ENCODE measurements at regions not wholly inside any gene's neighbourhood (a gene's known extent, or its start where the extent isn't known, plus 50 kb on each side); places are given as distances from the start of the nearest gene placed in this dataset.

DNA sequence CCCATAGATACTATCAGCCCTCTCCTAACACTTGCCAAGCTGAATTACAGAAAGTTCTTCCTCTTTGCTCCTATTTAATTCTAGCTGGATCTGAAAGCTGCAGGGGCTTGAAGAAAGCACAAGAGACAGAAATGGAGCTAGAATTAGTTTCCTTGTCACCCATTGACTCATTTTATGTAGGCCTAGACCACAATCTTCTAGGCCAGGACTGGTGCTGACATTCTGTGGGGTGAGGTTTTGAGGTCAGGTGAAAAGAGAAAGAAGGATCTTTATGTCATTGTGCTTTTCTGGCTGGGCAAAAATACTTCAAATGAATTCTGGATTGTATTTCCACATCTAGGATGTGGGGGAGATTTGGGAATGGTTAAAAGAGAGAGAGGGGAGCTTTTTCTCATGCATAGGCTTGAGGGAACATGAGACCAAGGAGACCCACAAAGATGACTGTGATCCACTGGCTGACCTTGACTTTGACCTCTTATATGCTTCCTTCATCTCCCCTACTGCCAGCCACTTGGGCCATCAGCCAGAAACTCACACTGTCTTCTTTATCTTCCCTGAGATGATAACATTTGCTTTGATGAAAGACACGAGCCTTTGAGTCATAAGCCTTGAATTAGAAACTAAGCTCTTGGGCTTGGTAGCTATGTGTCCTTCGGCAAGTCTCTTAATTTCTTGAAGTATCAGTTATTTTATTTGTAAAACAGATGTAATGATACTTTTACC, 274.9 kb upstream of the CADM1 start:
- no peak for DNase-seq

DNA sequence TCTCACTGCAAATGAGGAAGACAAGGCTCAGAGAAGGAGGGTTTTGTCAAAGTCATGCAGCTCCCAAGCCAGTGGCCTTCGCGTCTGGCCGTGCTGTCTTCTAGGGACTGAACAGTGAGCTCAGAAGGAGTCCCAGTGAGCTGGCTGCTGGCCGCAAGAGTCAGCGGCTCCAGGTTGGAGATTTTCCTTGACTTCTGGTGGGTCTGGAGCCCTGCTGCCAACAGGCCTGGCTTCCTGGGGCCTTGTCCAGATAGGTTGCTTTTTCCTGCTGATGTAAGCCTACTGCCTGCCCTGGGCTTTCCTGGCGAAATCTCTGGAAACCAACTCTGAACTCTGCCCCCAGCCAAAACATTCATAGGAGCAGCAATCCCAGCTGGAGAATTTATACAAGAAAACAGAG, 272.7 kb upstream of the CADM1 start:
- no peak for DNase-seq

DNA sequence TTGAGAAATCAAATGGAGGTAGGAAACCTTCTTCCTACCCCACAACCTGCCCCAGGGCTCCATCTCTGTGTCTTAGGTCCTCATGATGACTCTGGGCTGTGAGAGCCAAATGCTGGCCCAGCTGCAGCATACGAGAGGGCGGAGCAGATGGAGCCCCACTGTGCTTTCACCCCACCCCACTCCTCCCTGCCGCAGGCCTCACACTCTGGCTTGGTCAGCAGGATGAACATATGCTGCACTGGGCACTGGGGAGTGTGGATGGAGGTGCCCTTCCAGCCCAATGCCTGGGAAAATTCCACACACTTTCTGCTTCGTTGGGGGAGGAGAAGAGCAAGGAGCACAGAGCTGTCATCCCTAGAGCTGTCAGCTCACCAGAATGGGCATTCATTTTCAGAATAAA, 271.6 kb upstream of the CADM1 start:
- no peak for DNase-seq

DNA sequence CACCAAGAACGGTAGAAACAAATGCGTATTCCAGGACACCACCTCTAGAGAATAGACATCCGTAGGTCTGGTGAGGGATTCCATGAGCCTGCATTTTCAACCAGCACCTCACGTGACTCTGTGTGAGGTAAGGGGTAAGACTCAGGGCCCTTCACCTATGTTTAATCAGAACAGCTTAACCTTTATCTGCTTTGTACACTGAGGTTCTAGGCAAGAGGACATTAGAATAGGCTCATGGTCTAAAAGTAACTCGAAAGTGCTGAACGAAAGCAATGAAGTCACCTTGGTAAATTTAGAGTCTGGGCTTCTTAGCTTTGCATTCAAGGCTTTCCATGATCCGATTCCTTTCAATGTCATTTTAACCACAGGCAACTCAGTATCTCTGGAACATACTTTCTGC, 270.5 kb upstream of the CADM1 start:
- no peak for DNase-seq

DNA sequence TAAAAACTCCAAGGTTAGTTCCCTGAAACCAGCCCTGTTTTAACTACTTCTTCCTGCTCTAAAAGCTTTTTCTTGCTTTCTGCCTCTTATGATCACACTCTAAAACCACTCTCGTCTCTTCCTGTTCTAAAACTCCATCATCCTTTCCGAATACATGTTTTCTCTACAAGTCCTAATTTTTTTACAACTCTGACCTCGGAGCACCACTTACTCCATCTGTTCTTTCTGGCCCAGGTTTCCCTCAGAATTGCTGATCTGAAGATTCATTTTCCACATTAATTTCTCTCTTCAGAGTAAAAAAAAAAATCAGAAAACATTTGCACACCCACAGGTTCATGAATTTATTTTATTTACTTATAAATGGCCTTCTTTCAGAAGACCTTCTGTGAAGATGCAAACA, 265.7 kb upstream of the CADM1 start:
- DNase-seq, result no peak

DNA sequence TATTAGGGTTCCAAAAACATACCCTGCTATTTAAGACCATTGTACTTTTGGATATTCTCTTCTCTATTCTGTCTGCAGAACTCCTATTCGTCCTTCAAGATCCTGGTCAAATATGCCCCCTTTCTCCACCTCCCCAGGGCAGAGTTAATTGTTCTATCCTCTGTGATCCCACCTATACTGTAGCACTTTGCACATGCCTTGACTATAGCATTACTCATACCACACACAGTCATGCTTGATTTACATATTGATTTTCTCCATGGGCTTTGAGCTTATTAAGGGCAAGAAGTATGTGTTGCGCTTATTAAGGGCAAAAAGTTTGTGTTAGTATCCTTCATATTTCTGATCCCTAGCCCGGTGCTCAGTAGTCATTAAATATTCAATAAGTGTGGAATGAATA, 263.7 kb upstream of the CADM1 start:
- no peak for DNase-seq

DNA sequence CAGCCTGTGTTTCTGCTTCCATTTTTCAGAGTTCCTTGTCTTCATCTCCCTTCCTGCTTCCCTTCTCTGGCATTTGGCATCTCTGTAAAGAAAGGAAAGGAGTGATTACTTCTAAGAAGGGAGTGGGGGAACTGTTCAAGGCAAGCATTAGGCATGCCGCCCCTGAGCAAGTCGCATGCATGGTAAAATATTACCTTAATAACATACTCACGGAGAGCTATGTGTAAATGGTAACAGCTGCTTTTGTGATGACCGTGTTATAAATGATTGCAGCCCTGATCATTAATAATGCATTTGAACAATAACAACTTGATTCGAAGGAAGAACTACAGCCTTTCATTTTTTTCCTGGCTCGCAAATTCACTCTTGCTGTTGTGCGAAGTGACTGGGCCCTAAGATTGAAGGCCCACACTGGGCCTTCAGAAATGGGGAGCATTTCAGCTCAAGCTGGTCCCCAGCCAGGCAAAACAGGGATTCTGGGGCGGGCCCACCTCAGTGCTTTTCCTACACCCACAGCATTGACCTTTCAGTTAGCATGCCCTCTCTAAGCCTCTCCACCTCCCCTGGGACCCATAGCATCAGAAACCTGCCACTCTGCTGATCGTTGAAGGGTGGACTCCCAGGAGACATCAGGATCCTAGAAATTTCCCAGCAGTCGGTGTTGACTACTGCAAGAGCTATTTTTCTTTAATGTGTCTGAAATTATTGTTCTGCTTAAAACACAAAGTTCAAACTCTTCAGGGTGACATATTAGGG, 263.0 kb upstream of the CADM1 start:
- DNase-seq, result no peak

DNA sequence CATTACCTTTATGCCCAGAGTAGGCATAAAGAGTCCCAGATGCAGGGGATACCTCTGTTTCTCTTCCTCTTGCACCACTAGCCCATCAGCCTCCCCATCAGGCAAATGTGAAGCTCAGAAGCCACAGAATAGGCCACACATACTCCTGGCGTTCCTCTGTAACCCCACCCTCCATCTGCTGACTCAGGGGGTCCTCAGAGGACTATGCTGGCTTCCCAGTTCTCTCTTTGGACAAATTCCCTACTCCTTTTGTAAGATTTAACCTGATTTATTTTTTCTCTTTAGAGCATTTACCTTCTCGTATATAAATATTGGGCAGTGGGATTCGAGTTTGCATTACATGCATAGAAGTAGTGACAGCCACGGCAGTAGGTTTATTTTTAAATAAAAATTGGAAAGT, 262.3 kb upstream of the CADM1 start:
- DNase-seq, result no peak

DNA sequence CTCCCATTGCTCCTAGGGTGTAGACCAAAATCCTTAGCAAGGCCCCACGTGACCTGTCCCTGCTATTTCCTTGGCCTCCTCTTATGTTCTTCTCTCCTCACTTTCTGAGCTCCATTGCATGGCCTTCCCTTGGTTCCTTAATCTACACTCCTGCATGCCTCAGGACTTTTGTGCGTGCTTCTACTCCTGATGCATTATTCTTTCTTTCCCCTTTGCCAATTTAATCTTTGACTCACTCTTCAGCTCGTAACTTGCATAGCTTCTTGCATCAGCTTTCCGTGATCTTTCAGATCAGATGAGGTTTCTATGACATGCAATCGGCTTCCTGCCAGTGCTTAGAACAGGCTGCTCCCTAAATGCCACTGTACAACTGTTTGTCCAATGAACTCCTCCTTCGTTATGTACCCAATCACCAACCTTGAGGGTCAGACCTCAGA, 261.6 kb upstream of the CADM1 start:
- no peak for DNase-seq

DNA sequence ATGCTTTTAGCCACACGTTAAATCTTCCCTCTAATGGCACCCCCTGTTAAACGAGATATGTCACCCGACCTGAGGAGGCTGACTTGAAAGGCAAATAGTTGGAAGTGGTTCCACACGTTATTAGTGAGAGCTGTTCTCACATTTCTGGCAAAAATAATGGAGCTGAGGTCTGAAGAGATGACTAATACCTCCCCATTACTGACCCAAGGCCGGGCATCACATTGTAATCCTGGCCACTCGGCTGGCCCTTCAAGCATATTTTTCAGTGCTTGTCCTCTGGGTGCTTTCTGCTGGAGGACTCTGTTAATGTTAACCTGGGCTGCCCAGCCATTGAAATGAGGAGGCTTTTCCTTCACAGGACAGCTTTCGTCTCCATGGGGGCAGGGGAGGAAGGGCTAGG, 260.0 kb upstream of the CADM1 start:
- DNase-seq, result no peak

DNA sequence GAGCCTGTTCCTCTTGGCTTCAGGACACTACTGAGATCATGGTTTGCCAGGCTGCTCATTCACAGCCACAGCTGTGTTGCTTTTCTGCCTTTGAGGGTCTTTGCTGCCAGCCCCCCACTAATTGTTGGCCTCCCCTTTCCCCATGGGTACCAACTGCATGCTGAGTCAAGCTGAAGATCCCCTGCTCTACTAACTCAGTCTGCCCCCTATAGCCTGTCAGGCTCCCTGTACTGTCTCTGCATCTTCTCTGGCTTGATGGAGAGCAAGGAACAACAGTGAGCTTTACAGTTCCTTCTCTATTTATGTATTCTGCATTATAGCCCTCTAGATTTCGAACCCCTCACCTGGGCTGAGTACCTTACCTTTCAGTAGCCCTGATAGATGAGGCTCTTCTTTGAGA, 257.6 kb upstream of the CADM1 start:
- DNase-seq, result no peak

DNA sequence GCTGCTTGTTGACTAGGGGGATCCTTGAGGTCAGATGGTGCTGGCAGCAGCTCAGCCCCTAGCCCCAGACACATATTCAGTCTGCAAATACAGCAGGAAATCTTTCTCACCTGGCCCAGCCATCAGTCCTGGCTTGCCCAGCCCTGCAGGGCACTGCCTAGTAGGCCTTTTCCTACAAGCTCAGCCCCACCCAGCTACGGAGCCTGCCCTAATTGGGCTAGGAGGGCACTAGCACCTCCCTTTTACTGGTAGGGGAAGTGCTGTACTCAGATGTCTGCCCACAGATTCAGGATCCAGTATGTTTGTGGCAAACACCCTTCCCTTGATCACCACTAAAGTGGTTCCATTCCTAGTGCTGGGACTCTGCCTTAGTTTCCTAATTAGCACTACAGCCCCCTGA, 257.1 kb upstream of the CADM1 start:
- DNase-seq, result no peak

DNA sequence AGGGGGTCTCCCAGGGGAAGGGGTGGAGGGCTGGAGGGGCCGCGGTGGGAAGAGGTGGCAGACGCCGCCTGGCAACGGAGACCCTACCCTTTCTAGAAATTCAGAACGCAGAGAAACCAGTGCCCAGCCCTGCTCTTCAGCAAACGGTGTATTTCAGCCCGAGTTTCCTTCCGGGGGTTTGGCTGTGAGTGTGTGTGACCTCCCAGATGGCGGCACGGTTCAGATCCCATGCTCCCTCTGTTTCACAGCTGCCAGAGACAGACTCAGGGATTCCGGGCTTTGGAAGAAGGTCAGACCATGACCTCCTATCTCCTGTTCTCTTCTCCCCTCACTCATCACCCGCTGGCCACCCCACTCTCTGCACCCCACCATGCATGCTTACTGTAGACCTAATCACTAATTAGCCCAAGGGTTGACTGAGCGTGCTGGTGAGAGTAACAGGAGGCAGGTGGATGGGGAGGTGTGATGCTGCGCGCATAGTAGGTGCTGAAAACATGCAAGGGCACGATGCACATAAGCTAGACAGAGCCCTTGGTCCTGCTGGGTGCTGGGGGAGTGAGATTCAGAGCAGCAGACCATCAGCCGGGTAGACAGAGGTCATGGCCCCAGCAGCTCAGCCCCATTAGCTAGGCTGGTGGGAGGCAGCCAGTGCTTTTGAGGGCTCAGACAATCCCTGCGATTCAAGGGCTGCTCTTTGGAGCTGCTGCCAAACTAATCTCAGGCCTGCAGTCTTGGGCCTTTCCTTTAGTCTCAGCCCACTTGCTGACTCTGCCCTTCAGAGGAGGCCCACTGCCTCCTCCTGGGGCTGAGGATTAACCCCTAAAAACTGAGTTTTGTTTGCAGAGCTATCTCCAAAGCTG, 256.5 kb upstream of the CADM1 start:
- DNase-seq, result no peak

DNA sequence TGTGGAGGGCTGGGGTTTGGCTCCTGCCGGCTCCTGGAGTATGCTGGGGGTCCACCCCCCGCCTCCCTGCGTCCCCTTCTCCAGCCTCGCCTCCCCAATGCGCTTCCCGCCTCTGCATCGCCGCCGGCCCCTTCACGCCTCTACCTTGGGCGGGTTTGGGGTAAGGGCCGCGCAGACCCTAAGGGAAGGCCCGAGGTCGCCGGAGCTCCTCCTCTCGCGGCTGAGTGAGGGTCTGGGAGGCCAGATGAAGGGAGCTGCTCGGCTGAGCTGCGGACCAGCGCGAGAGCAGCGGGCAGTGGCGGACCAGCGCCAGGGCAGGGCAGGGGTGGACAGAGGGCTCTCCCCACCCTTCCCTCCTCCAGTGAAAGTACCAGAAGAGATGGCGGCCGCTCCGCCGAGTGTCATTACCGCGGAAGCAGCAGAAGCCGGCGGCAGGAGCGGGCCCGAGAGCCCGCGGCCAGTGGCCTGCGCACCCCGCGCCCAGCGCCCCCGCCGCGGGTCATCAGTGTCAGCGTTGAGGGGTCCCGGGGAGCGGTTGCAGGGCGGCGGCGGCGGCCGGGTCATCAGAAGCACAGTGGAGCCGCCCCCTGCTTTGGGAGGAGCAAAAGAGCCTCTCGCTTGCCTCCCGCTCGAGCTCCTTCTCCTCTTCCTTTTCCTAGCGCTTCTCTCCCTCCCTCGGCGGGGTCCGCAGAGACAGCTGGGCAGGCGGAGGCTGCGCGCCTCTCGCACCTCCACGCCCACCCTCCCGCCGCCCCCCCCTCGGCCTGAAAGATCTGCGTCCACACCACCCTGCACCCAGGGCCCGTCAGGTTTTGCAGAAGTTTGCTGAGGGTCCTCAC, 255.6 kb upstream of the CADM1 start:
- no peak for DNase-seq

DNA sequence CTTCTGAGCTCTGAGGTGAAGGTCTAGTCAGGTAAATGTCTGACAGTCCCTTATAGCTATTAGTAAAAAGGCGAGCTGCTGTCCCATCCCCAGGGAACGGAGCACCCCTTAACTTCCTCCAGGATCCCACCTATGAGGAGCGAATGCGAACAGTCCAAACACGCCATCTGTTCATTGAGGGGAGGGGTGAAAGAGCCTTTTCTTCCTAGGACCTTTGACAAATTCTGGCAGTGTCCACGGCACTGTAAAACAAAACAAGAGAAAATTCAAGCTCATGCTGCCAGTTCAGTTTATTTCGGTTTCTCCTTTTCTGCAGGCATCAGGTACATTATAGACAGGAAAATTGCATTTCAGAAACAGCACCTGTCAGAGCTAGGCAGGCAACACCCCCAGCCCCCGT, 253.8 kb upstream of the CADM1 start:
- DNase-seq, result no peak

DNA sequence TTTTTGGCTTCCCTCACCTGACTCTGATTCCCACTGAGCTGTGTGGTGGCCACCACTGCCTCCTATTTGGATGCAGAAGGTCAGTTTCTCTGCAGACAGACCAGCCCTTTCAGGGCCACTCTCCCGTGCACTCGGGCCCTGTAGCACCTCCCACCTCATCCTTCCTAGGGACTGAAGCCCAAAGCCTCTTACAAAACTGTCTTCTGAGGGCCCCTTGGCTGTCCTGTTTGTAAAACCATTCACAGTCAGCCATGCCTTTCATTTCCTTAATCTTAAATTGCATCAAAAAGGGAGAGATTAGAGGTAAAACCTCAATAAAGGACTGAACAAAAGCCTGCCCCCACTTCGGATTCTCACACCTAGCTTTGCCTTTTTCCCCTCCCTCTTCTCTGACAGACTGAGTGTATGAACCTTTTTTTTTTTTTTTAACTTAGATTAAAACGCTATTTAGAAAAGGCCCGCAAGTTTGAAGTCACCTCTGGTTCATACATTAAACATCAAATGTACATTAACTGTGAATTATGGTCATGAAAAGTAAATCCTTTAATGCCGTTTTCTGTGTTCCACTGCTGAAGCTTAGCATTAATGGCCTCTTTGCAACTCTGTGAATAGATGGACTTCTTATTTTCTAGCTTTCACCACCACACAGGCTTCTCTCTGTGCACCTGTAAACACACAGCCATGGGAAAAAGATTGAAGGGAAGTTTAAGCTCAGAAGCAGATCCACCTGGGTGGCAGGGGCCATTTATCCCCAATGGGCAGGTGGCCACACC, 247.2 kb upstream of the CADM1 start:
- DNase-seq, result no peak

DNA sequence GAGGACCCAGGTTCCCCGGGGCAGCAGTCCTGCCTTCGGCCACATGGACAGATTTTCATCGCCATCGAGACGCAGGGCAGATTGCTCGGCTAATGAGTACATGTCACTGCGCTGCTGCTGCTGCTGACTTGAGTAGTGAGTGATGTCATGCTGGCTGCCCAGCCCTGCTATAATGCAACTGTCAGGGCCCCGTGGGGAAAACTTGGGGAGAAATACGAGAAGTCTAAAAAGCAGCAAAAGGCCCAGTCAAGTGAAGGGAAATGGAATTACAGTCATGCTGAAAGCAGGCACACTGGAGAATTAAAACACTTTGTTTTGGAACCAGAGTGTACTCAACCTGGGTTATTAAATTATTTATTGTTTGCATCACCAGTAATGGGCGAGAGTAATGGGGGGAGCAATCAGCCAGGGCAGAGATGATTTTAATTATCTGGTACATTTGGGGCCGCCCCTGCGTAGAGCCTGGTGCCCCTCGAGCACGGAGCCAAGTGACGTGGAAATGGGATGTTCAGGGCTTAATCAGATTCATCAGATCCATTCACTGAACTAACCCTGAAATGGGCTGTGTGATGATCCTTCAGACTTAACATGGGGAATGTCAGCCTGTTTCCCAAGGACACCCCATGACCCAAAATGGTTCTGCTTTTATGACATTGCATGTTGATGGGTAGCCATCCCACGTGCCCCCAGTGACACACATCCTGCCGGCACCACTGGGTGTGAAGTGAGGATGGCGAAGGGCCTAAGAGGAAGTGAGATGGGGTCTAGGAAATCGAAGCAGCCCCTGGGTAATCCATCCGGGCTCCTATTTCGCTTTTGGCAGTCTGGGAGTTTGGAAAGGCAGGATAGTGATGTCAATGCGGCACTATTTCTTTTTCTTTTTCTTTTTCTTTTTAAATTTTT, 241.6 kb upstream of the CADM1 start:
- DNase-seq, result no peak

DNA sequence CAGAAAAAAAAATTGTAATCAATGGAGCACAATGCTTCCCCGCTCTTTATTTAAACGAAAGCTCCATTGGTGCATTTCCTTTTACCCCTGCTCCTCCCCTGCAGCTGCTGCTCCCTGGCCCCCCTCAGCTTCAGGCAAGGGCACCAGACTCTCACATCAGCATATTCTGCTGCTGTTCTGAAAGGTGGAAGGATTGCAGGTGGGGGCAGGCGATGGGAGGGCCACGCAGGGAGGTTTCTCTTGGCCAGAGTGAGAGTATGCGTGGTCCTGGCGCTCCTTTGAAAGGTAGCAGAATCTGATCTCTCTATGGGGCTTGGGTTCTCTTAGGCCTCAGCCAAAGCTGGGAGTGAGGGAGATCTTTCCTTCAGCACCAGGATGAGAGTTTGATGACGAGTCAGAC, 240.9 kb upstream of the CADM1 start:
- no peak for DNase-seq

DNA sequence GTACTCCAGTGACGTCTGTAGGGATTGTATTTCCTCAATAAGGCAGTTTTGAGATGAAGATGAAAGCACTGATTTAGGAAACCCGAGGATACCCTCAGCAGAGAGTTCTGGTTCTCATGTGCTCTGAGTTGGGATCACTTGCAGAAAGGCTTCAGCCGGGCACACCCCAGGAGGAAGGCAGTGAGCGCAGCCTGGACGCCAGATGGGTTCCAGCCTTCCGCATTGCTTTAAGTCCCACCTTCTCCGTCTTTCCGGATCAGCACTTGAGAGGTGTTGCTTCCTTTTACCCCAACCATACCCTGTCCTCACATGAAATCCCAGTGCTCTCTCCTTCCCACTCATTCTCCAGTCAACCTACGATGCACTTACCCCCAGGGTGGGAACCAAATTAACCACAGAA, 239.5 kb upstream of the CADM1 start:
- no peak for DNase-seq

DNA sequence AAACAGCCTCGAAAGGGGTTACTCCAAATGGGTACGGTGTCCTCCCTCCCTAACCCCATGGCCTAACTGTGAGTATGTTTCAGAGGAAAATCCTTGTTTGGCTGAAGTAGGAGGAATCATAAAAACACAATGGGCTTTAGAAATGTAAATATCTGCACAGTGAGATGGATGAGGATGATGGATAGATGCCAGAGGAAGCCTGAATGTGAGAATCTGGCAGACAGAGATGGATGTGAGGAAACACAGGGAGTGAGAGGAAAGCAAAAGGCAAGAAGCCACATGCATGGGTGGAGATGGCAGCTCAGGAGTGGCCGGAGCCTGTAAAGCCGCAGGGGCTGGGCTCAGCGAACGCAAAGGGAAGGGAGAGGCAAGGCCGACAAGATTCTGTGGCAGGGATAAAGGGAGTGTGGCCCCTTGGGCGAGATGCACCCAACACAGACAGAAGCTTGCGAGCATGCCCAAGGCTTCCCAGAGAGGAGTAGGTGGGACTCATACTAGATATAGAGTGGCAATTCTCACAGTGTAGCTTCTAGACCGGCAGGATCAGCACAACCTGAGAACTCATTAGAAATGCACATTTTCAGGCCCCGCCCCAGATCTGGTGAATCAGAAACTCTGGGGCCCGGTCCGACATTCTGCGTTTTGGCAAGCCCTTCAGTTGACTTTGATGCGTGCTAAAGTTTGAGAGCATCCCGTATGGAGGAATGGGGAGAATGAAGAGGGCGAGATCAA, 237.3 kb upstream of the CADM1 start:
- DNase-seq, result no peak

Measured in AML-193 (cell line).